GM12878 (cell line): ENCODE measurements at regions not wholly inside any gene's neighbourhood (a gene's known extent, or its start where the extent isn't known, plus 50 kb on each side); places are given as distances from the start of the nearest gene placed in this dataset.

Experiments
- ATAC-seq: fragments of 200-7000 bp; cut with Tn5 transposase; 3 replicates; pipeline ENCODE4 v1.9.1; 2020; ENCODE audit warnings: mild to moderate bottlenecking, moderate library complexity
- BruUV-seq: library from RNA; stranded (reverse); fragments of 400-500 nt; replicated peaks from 2 replicates; lab custom pipeline; 2021; lab: Mats Ljungman, UMichigan
- CTCF ChIA-PET: fragments of 300-600 bp; sonication (Branson Sonifier 250); formaldehyde crosslinking; extraction: SDS; loops from one replicate; lab custom pipeline; 2021; ENCODE audit warnings: inconsistent platforms; lab: Yijun Ruan, JAX
- POLR2A ChIA-PET: fragments of 350-600 bp; formaldehyde crosslinking; extraction: SDS; loops from one replicate; lab custom pipeline; 2021; ENCODE audit warnings: inconsistent platforms; lab: Charles Lee
- RAD21 ChIA-PET: fragments of 300-600 bp; sonication (Branson Sonifier 250); formaldehyde crosslinking; loops from one replicate; lab custom pipeline; 2023; ENCODE audit warnings: antibody characterized with exemption; ENCODE audit not compliant: unreplicated experiment; lab: Charles Lee
- SMC1A ChIA-PET: fragments of 300-600 bp; sonication (Branson Sonifier 250); formaldehyde crosslinking; loops from one replicate; lab custom pipeline; 2023; ENCODE audit not compliant: unreplicated experiment, uncharacterized antibody; lab: Charles Lee
- DNase-seq: peaks from one replicate; pipeline ENCODE4 v3.0.0-alpha.2; 2011; ENCODE audit warnings: low read depth, low spot score
- FAIRE-seq: peaks from 3 replicates; lab custom pipeline; 2011; peaks lifted over from hg19 to GRCh38; lab: Jason Lieb, UNC
- H2AFZ ChIP-seq: 2 replicates; pipeline ENCODE4 v1.6.0; 2011; ENCODE audit warnings: low read depth, low read length, control low read depth; ENCODE audit not compliant: control insufficient read depth
- H3K27ac ChIP-seq: 2 replicates; pipeline ENCODE4 v1.5.1; 2011; ENCODE audit warnings: control low read depth; ENCODE audit not compliant: control insufficient read depth, insufficient read depth
- H3K27me3 ChIP-seq, 2 experiments: replicated peaks in 1 of 2; 2 replicates each; pipeline versions ENCODE4 v1.6.0 to v1.6.1; 2011; ENCODE audit warnings: low read length in 1 of 2; ENCODE audit not compliant: control insufficient read depth in 2 of 2, insufficient read depth in 2 of 2
- H3K36me3 ChIP-seq, 2 experiments: 2 replicates each; pipeline ENCODE4 v1.5.1; 2011; ENCODE audit warnings: low read length in 1 of 2; ENCODE audit not compliant: control insufficient read depth in 2 of 2, insufficient read depth in 2 of 2
- H3K4me1 ChIP-seq: 2 replicates; pipeline ENCODE4 v1.6.1; 2011; ENCODE audit warnings: mild to moderate bottlenecking, low read length, moderate library complexity, mixed read lengths; ENCODE audit not compliant: control insufficient read depth, insufficient read depth
- H3K4me2 ChIP-seq: 2 replicates; pipeline ENCODE4 v1.6.0; 2011; ENCODE audit warnings: control low read depth; ENCODE audit not compliant: control insufficient read depth, insufficient read depth
- H3K4me3 ChIP-seq: fragments of 200-600 bp; sonication (generic); 2 replicates; pipeline ENCODE4 v1.5.1; 2016
- H3K79me2 ChIP-seq: 2 replicates; pipeline ENCODE4 v1.6.0; 2011; ENCODE audit warnings: low read length; ENCODE audit not compliant: control insufficient read depth, insufficient read depth
- H3K9ac ChIP-seq: 2 replicates; pipeline ENCODE4 v1.8.0; 2011; ENCODE audit warnings: low read length, control low read depth, mixed read lengths; ENCODE audit not compliant: control insufficient read depth, insufficient read depth
- H3K9me3 ChIP-seq: replicated peaks from 3 replicates; pipeline ENCODE4 v1.5.1; 2011; ENCODE audit warnings: mild to moderate bottlenecking, low read length; ENCODE audit not compliant: control insufficient read depth, insufficient read depth
- H4K20me1 ChIP-seq: 2 replicates; pipeline ENCODE4 v1.6.0; 2011; ENCODE audit not compliant: control insufficient read depth, insufficient read depth
- EGR1 ChIP-seq, 2 experiments: IDR thresholded peaks; 1 replicate in 1 of 2; 2 replicates in 1 of 2; pipeline ENCODE4 v1.6.1; 2011 to 2012; ENCODE audit warnings: low read depth in 2 of 2, low read length in 2 of 2, borderline replicate concordance in 1 of 2, mild to moderate bottlenecking in 1 of 2, moderate library complexity in 1 of 2
- IKZF1 ChIP-seq: fragments of 450-650 bp; conservative IDR thresholded peaks from 2 replicates; pipeline ENCODE4 v1.6.1; 2017; ENCODE audit warnings: antibody characterized with exemption, mild to moderate bottlenecking
- RFX5 ChIP-seq: IDR thresholded peaks from 2 replicates; pipeline ENCODE4 v1.6.1; 2011; ENCODE audit warnings: low read depth, low read length, improper control_type of control experiment
- SPI1 ChIP-seq: IDR thresholded peaks from 2 replicates; pipeline ENCODE4 v1.6.1; 2011; ENCODE audit warnings: low read depth, mild to moderate bottlenecking, low read length, moderate library complexity, borderline replicate concordance; ENCODE audit not compliant: insufficient read depth
- YBX1 ChIP-seq: fragments of 450-650 bp; IDR thresholded peaks from 2 replicates; pipeline ENCODE4 v1.6.1; 2016; ENCODE audit warnings: antibody characterized with exemption
- WGBS: methylation state at CpG from one replicate; pipeline ENCODE4 v1.1.6; 2016; ENCODE audit warnings: low lambda C conversion rate; ENCODE audit not compliant: insufficient replicate concordance, insufficient coverage; ENCODE audit errors: missing lambda C conversion rate; 5-methylcytosine and 5-hydroxymethylcytosine counted together
- in situ Hi-C: fragments of 300-500 bp; cut with MboI; formaldehyde crosslinking; loops from 9 replicates; pipeline ENCODE4 v1.14.3; 2018; ENCODE audit warnings: mixed read lengths
- intact Hi-C: fragments of 100-400 bp; cut with micrococcal nuclease; formaldehyde crosslinking; loops from one replicate; pipeline ENCODE4 v1.14.2; 2022; ENCODE audit not compliant: unreplicated experiment
- TF ChIP-seq, protein P1 (sequence below): IDR thresholded peaks from 2 replicates; pipeline ENCODE4 v1.6.1; 2012; ENCODE audit warnings: improper control_type of control experiment, low read depth, low read length; ENCODE audit not compliant: insufficient replicate concordance

GRCh38 chr9:115397591-115398312 lies 279.8 kb upstream of the TNC start:
- no peak for FAIRE-seq
- Histone ChIP-seq H3K4me2 (no peak overlapping the region), H3K9me3 (no peaks in the 10 kb centered on the region), H3K9ac (no peak overlapping the region), H4K20me1 (no peaks in the 10 kb centered on the region), H3K4me1 (no peaks in the 10 kb centered on the region), H3K4me3 (no peak overlapping the region), H3K36me3 (no peaks in the 10 kb centered on the region), H2AFZ (no peak overlapping the region), H3K27me3 (no peaks in the 10 kb centered on the region), H3K27ac (no peak overlapping the region), H3K79me2 (no peaks in the 10 kb centered on the region)
- CTCF ChIA-PET = interaction anchor here (1.0 kb wide), 1 partner anchor 10 kb away, joined by 3 read pairs; no protein-coding TSS in a partner anchor
- SMC1A ChIA-PET = interaction anchor here (0.7 kb wide), 1 partner anchor 39 kb away, joined by 3 read pairs; no protein-coding TSS in a partner anchor
- RAD21 ChIA-PET = no interaction called here
- intact Hi-C loops = no loop called here
- TF ChIP-seq IKZF1 (0 out of 2 replicates have a peak, but pooled peaks have one; percentile 28), EGR1 (IDR thresholded peaks at IDR 0.05; ENCODE audit: borderline replicate concordance in 1 of 2, low read depth in 2 of 2, low read length in 2 of 2) (no peak)
- 17% methylated on average over 4 of the region's 4 CpGs for WGBS
- BruUV-seq = no TSS peak
- ATAC-seq = no peak; the same call in 2 of the 3 replicates
- DNase-seq = no peak
- in situ Hi-C loops = no loop called here
- POLR2A ChIA-PET = interaction anchor here (1.0 kb wide), 1 partner anchor 14 kb away, joined by 3 read pairs; no protein-coding TSS in a partner anchor

DNA sequence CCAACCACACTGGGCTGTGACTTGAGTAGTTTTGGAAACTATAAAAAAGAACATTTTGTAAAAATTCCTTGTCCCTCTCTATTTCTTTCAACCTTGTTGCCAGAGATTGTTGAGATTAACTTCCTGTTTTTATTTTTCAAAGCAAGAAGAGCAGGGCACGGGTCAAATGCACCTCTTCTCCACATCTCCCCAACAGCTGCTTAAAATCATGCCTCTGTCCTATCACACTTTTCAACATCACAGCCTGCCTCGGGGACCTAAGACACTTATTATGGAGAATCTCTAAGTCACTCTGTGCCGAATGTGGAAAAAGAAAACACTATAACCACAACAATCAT lies 280.3 kb upstream of the TNC start:
- in situ Hi-C loops (no loop called here), intact Hi-C loops (no loop called here)
- peak; percentile 36 for ATAC-seq
- ChIA-PET CTCF (no interaction called here), RAD21 (no interaction called here), POLR2A (no interaction called here), SMC1A (interaction anchor here (0.7 kb wide), 1 partner anchor 39 kb away, joined by 3 read pairs; no protein-coding TSS in a partner anchor)
- no peak overlapping the region for H3K4me3 ChIP-seq
- no peaks in the 10 kb centered on the region for H3K79me2 ChIP-seq
- DNase-seq = no peak
- H3K27ac ChIP-seq = no peak overlapping the region
- H3K27me3 ChIP-seq = no peaks in the 10 kb centered on the region
- no peaks in the 10 kb centered on the region for H3K36me3 ChIP-seq
- TF ChIP-seq, protein P1, sequence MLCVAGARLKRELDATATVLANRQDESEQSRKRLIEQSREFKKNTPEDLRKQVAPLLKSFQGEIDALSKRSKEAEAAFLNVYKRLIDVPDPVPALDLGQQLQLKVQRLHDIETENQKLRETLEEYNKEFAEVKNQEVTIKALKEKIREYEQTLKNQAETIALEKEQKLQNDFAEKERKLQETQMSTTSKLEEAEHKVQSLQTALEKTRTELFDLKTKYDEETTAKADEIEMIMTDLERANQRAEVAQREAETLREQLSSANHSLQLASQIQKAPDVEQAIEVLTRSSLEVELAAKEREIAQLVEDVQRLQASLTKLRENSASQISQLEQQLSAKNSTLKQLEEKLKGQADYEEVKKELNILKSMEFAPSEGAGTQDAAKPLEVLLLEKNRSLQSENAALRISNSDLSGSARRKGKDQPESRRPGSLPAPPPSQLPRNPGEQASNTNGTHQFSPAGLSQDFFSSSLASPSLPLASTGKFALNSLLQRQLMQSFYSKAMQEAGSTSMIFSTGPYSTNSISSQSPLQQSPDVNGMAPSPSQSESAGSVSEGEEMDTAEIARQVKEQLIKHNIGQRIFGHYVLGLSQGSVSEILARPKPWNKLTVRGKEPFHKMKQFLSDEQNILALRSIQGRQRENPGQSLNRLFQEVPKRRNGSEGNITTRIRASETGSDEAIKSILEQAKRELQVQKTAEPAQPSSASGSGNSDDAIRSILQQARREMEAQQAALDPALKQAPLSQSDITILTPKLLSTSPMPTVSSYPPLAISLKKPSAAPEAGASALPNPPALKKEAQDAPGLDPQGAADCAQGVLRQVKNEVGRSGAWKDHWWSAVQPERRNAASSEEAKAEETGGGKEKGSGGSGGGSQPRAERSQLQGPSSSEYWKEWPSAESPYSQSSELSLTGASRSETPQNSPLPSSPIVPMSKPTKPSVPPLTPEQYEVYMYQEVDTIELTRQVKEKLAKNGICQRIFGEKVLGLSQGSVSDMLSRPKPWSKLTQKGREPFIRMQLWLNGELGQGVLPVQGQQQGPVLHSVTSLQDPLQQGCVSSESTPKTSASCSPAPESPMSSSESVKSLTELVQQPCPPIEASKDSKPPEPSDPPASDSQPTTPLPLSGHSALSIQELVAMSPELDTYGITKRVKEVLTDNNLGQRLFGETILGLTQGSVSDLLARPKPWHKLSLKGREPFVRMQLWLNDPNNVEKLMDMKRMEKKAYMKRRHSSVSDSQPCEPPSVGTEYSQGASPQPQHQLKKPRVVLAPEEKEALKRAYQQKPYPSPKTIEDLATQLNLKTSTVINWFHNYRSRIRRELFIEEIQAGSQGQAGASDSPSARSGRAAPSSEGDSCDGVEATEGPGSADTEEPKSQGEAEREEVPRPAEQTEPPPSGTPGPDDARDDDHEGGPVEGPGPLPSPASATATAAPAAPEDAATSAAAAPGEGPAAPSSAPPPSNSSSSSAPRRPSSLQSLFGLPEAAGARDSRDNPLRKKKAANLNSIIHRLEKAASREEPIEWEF = no peak
- TF ChIP-seq YBX1 (no peak), RFX5 (no peak), SPI1 (peak; percentile 81)
- H3K4me1 ChIP-seq = no peaks in the 10 kb centered on the region
- H3K9me3 ChIP-seq = no peaks in the 10 kb centered on the region
- no TSS peak for BruUV-seq
- no peak for FAIRE-seq
- H3K4me2 ChIP-seq = no peak overlapping the region
- no peak overlapping the region for H3K9ac ChIP-seq
- no peak overlapping the region for H2AFZ ChIP-seq
- no peaks in the 10 kb centered on the region for H4K20me1 ChIP-seq
- WGBS = 9% methylated on average over 3 of the region's 3 CpGs
